ENCODE measurements at regions not wholly inside any gene's neighbourhood (a gene's known extent, or its start where the extent isn't known, plus 50 kb on each side); places are given as distances from the start of the nearest gene placed in this dataset.

- peaks cover 0 to 11% (median 0%) of the 10 kb centered on the region in 4 donors for H3K4me1 ChIP-seq
- TF ChIP-seq EP300 (IDR thresholded peaks at IDR 0.05; ENCODE audit: low read depth), result no peak
- TF ChIP-seq POLR2AphosphoS5 (IDR thresholded peaks at IDR 0.05), result no peak
- no peak for TF ChIP-seq POLR2A (IDR thresholded peaks at IDR 0.05)
- TF ChIP-seq CTCF (IDR thresholded peaks at IDR 0.05), result no peak
- 97 to 100% methylated on average over 1 of the region's 1 CpG for WGBS, 2 donors (ENCODE audit: low coverage in 1 of 2)
Observed at GRCh38 chr5:96022971-96023370, 61.3 kb upstream of the ELL2 start.

GRCh38 chr5:96017951-96018350, 56.3 kb upstream of the ELL2 start:
- TF ChIP-seq POLR2A (IDR thresholded peaks at IDR 0.05), result no peak
- no peak for TF ChIP-seq POLR2AphosphoS5 (IDR thresholded peaks at IDR 0.05)
- TF ChIP-seq EP300 (IDR thresholded peaks at IDR 0.05; ENCODE audit: low read depth), result no peak
- TF ChIP-seq CTCF (IDR thresholded peaks at IDR 0.05), result no peak
- WGBS, 2 donors (ENCODE audit: low coverage in 1 of 2), result 40 to 68% methylated on average over 1 of the region's 1 CpG
- in situ Hi-C loops (cut with MboI; ENCODE audit: low pct_ligation_motif_present in 1 of 4, low pct_unique_long_range_greater_than_20kb in 1 of 4, low sequenced_read_pairs in 3 of 4) (no loop called here), intact Hi-C loops (cut with DNase I; ENCODE audit: low total_unique reads) (no loop called here)
- Histone ChIP-seq H3K27ac (no peak overlapping the region), H3K27me3 (no peaks in the 10 kb centered on the region), H3K9me3 (no peaks in the 10 kb centered on the region), H3K4me1 (no peaks in the 10 kb centered on the region), H3K4me3 (no peak overlapping the region), H3K36me3 (no peaks in the 10 kb centered on the region)
- no peak for DNase-seq

More at GRCh38 chr5:96022971-96023370, 61.3 kb upstream of the ELL2 start:
- H3K9me3 ChIP-seq, result no peaks in the 10 kb centered on the region
- H3K27me3 ChIP-seq, result no peaks in the 10 kb centered on the region
- no peak for DNase-seq
- no peak overlapping the region for H3K27ac ChIP-seq
- in situ Hi-C loops (cut with MboI; ENCODE audit: low pct_ligation_motif_present in 1 of 4, low pct_unique_long_range_greater_than_20kb in 1 of 4, low sequenced_read_pairs in 3 of 4) (no loop called here), intact Hi-C loops (cut with DNase I; ENCODE audit: low total_unique reads) (no loop called here)
- H3K4me3 ChIP-seq, result no peak overlapping the region
- no peaks in the 10 kb centered on the region for H3K36me3 ChIP-seq

- WGBS, 2 donors (ENCODE audit: low coverage in 1 of 2), result 83 to 90% methylated on average over 2 of the region's 2 CpGs
- Histone ChIP-seq H3K36me3 (no peaks in the 10 kb centered on the region), H3K27me3 (no peaks in the 10 kb centered on the region), H3K9me3 (no peaks in the 10 kb centered on the region), H3K4me1 (no peaks in the 10 kb centered on the region), H3K4me3 (no peak overlapping the region), H3K27ac (no peak overlapping the region)
- intact Hi-C loops (cut with DNase I; ENCODE audit: low total_unique reads), result no loop called here
- DNase-seq, result no peak
- TF ChIP-seq EP300 (IDR thresholded peaks at IDR 0.05; ENCODE audit: low read depth) (no peak), CTCF (IDR thresholded peaks at IDR 0.05) (no peak), POLR2A (IDR thresholded peaks at IDR 0.05) (no peak), POLR2AphosphoS5 (IDR thresholded peaks at IDR 0.05) (no peak)
- in situ Hi-C loops (cut with MboI; ENCODE audit: low pct_ligation_motif_present in 1 of 4, low pct_unique_long_range_greater_than_20kb in 1 of 4, low sequenced_read_pairs in 3 of 4), result no loop called here
Observed at GRCh38 chr5:96016216-96016615, 54.6 kb upstream of the ELL2 start.

- Histone ChIP-seq H3K4me3 (no peak overlapping the region), H3K36me3 (no peaks in the 10 kb centered on the region), H3K9me3 (no peaks in the 10 kb centered on the region), H3K27me3 (no peaks in the 10 kb centered on the region), H3K27ac (no peak overlapping the region), H3K4me1 (no peaks in the 10 kb centered on the region)
- intact Hi-C loops (cut with DNase I; ENCODE audit: low total_unique reads) (no loop called here), in situ Hi-C loops (cut with MboI; ENCODE audit: low pct_ligation_motif_present in 1 of 4, low pct_unique_long_range_greater_than_20kb in 1 of 4, low sequenced_read_pairs in 3 of 4) (no loop called here)
- 83 to 87% methylated on average over 1 of the region's 1 CpG for whole genome bisulfite sequencing, 2 donors (ENCODE audit: low coverage in 1 of 2)
- TF ChIP-seq POLR2A (IDR thresholded peaks at IDR 0.05) (no peak), POLR2AphosphoS5 (IDR thresholded peaks at IDR 0.05) (no peak), CTCF (IDR thresholded peaks at IDR 0.05) (no peak), EP300 (IDR thresholded peaks at IDR 0.05; ENCODE audit: low read depth) (no peak)
- DNase-seq, result no peak
Observed at GRCh38 chr5:96015709-96016108, 54.1 kb upstream of the ELL2 start.
